HG03280 (cell line): ENCODE measurements at regions not wholly inside any gene's neighbourhood (a gene's known extent, or its start where the extent isn't known, plus 50 kb on each side); places are given as distances from the start of the nearest gene placed in this dataset.
"Not testable (repeated sequence)": the region's sequence is repeated elsewhere in the genome, so short reads cannot be mapped to it uniquely, and the experiment has no call there.

Experiments used
- ATAC-seq: cut with Tn5 transposase; IDR thresholded peaks from one replicate; pipeline ENCODE4 v1.9.1; 2021; ENCODE audit warnings: mild to moderate bottlenecking, moderate library complexity; ENCODE audit not compliant: unreplicated experiment

DNA sequence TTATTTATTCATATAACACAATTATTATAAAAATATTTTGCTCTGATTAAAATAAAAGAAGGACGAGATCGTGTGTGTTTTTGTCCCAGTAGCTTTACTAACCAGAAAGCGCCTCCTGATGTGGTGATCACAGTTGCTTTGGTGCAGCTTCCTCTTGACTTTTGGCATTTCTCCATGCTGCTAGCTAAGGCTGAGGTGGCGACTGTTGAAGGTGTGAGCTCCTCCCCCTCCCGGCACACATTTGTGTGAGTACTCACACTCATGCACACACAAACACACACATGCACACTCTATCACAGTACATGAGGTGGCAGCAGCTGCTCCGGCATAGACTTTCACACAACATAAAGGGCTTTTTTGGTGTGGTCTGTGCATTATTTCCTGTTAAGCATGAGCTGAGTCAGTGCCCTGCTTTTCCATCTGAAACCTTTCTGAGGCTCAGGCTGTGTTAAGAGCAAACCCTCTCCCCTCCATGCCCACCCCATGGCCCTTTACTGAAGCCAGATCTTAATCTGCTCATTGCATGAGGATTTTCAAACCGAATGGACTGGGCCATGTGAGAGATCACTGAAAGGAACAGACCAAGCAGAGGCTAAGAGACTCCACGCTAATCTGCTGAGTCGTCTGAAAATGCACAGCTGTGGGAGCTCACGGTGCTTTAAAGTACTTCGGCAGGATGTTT is 53.3 kb downstream of the FOXD4L1 start:
- ATAC-seq = peak; percentile 53

DNA sequence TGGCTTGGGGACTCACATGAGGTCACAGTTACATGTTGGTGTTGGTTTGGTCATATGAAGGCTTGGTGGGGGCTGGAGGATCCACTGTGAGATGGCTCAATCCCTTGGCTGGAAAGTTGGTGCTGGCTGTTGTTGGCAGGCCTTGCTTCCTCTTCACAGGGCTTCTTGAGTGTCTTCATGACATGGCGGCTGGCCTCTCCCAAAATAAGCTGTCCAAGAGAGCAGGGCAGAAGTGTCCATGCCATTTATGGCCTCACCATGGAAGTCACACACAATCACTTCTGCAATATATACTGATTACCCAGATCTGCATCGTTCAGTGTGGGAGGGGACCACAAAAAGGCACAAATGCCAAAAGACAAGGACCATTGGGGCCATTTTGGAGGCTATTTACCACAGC is 61.4 kb downstream of the FOXD4L1 start:
- ATAC-seq = not testable (repeated sequence)

DNA sequence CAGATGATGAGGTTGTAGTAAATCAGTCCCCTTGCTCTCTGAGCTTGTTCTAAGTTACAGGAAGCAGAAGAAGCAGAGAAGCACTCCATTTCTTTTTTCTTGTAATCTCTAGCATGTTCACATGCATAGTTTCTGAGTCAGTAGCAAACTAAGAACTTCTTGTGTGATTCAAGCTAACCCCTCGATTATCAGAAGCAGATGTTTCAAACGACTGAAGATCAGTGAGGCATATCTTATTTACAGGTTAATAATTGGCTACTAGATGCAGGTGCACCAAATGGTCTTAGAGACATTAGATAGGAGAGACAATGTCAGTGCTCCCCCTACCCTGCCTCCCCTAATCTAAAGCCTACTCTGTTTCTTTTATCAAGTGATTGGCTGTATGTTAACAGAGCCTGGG is 64.2 kb downstream of the FOXD4L1 start:
- not testable (repeated sequence) for ATAC-seq

DNA sequence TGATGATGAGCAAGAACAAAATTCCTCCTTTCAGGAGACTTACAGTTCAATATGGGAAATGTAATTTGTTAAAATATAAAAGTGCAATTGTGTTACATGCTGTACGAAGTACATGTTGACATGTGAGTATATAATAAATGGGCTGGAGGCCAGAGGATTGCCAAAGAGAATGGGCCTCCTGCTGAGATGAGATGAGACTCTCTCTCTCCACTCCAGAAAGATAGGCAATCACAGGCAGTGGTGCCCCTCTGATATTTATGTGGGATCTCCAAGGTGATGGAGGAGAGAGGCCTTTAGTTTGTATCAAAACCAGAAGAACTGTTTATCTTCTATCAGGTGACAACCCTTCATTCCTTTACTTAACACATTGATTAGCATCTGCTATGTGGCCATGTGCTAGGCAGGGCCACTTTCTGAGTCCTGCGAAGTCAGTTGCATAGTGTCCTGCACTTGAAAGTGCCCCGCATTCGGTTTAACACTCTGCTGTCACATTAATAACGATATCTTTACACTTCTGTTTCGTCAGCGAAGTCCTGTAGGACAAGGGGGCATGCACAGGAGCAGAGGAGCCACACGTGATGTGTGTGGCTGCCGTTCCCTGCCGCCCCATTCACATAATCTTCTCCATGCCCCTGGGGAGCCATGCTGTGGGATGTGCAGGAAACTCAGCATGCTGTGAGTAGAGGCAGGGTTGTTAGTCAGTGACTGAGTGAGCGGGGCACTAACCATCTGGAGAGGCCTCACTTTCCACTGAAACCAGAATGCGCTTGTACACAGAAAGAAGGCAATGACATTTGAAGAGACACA is 60.2 kb upstream of the RABL2A start:
- not testable (repeated sequence) for ATAC-seq

DNA sequence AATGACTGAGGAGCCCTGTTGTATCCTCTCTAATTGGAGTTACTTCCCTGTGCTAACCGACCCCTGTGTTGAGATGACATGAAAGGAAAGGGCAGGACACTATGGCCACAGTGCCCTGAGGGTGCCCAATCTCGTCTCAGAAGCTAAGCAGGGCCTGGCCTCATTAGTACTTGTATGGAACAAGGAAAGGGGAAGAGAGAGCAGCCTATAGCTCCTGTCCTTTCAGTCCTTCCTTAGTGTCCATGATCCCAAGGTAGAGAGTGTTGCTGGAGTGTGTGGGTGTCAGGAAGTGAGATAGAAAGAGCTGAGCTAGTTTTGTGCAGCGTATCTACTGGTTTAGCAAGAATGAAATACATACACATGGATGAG is 59.6 kb upstream of the RABL2A start:
- not testable (repeated sequence) for ATAC-seq

DNA sequence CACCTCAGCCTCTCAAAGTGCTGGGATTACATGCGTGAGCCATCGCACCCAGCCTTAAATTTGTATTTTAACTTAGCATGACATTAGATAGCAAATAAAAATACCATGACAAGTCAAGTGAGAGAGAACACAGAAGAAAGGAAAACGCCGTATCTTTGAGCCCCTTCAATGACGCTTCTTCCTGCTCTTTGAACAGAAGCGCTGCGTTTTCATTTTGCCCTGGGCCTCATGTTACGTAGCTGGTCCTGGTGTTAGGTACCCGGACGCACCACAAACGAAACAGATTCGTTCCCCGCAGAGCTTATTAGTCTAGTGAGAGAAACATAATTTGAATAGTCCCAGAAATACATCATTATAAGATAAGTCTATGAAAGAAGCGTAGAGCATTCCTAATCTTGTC is 58.8 kb upstream of the RABL2A start:
- ATAC-seq = not testable (repeated sequence)

DNA sequence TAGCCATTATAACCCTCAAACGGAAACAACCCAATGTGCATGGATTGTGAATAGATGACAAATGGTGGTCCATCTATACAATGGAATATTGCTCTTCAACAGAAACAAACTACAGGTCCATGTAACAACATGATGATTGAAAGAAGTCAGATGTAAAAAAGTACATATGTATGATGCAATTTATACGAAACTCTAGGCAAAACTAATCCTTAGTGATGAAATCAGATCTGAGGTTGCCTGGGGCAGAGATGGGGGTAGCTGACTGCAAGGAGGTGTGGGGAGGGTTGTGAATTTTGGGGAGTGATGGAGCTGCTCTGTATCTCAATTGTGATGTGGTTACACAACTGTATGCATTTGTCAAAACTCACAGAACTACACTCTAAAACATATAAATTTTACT is 57.0 kb upstream of the RABL2A start:
- not testable (repeated sequence) for ATAC-seq

DNA sequence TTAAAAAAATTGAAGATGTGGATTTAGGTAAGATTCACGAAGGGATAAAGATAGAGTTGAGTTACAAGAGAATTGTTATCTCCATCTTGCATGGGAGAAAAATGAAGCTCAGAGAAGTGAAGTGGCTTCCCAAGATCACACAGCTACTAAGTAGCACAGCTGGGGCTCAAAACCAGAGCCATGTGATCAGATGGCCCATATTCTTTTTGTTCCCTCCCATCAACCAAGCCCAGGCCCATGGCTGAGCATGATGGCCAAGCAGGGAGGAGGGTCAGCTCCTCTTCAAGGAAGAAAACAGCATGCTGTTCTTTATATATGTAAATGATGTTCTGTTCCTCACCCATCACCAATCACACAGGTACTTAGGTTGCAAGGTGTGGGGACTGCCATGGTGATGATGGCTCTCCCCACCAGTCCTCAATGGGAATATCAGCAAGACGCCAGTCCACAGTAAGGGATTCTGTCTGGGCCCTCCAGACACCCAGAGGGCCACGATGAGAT is 56.5 kb upstream of the RABL2A start:
- ATAC-seq = not testable (repeated sequence)

DNA sequence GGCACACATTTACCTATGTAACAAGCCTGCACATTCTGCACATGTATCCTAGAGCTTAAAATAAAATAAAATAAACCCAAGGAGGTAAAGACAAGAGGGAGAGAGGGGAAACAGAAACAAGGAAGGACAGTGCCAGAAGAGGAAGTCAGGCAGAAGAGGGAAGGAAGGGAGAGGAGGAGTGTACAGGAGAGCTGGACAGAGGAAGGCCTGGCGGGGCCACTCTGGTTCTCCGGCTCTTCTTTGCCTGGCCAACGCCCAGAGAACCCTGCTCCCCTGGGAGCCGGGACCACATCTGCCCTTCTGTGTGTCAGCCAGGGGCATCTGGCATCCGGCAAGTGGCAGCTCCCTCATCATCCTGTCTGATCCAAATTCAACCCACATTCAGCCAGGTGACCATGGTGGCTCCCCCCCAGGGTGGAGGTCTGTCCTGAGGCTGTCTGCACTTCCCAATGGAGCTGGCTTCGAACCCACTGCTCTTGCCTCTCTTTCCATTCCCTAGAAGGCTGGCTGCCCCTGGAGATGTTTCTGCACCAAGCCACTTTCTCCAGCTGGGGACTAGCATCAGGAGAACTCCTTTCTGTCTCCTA is 55.5 kb upstream of the RABL2A start:
- ATAC-seq = not testable (repeated sequence)

DNA sequence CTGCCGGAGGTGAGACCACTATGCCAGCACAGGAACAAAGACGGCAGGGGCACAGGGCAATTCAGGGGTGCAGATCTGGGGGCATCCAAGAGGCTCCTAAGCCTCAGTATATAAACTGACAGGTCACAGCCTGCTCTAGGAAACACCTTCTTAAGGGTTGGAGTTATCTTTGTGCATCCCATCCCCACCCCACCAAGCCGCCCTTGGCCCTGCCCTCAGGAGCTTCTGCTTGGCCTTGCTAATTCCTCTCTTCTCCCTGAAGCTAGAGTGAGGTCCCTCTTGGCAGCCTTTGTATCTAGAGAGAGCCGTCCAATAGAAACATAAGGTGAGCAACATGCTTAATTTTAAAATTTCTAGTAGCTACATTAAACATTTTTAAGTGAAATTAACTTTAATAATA is 51.3 kb upstream of the RABL2A start:
- not testable (repeated sequence) for ATAC-seq

DNA sequence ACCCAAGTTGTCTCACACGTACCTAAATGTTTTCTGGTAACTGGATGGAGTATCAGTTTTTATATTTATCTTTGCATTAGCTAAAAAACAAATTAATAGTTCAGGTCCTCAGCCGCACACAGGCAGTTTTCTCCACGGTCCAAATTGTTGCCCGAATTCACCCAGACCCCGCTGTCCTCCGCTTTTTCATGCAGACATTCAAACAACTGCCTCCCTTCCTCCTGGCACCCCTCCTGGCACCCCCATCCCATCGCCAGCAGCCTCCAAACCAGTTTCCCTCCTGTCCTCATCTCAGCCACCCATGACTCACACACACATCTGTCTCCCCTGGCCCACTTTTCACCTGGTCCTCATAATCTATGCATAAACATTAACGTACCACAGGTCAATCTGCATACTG is 50.7 kb upstream of the RABL2A start:
- ATAC-seq = not testable (repeated sequence)
